GM21723 (cell line): ENCODE measurements at regions not wholly inside any gene's neighbourhood (a gene's known extent, or its start where the extent isn't known, plus 50 kb on each side); places are given as distances from the start of the nearest gene placed in this dataset.

ENCODE experiments used
- ATAC-seq: cut with Tn5 transposase; IDR thresholded peaks from one replicate; pipeline ENCODE4 v1.9.1; 2021; ENCODE audit warnings: mild to moderate bottlenecking, moderate library complexity; ENCODE audit not compliant: unreplicated experiment

GRCh38 chr2:105150231-105150630 lies 91.3 kb upstream of the GPR45 start:
- no peak for ATAC-seq

GRCh38 chr2:105154119-105154818 lies 87.3 kb upstream of the GPR45 start:
- ATAC-seq, result no peak

- ATAC-seq, result no peak
Measured at GRCh38 chr2:105156166-105156565, 85.4 kb upstream of the GPR45 start.

- ATAC-seq, result no peak
Measured at GRCh38 chr2:105158002-105158401, 83.5 kb upstream of the GPR45 start.

- no peak for ATAC-seq
Measured at GRCh38 chr2:105166688-105167087, 74.9 kb upstream of the GPR45 start.

- no peak for ATAC-seq
Measured at GRCh38 chr2:105168543-105168942, 73.0 kb upstream of the GPR45 start.

GRCh38 chr2:105175231-105175630 lies 66.3 kb upstream of the GPR45 start:
- ATAC-seq, result no peak

GRCh38 chr2:105176429-105176828 lies 65.1 kb upstream of the GPR45 start:
- no peak for ATAC-seq

- ATAC-seq, result no peak
Measured at GRCh38 chr2:105177008-105177407, 64.5 kb upstream of the GPR45 start.

GRCh38 chr2:105177536-105178254 lies 63.8 kb upstream of the GPR45 start:
- ATAC-seq, result no peak

- no peak for ATAC-seq
Measured at GRCh38 chr2:105179469-105180372, 61.8 kb upstream of the GPR45 start.

- no peak for ATAC-seq
Measured at GRCh38 chr2:105180491-105180972, 61.0 kb upstream of the GPR45 start.

- no peak for ATAC-seq
Measured at GRCh38 chr2:105181282-105181681, 60.3 kb upstream of the GPR45 start.

GRCh38 chr2:105183555-105184323 lies 57.8 kb upstream of the GPR45 start:
- no peak for ATAC-seq

GRCh38 chr2:105184420-105184819 lies 57.1 kb upstream of the GPR45 start:
- no peak for ATAC-seq

- no peak for ATAC-seq
Measured at GRCh38 chr2:105186967-105187498, 54.5 kb upstream of the GPR45 start.

- no peak for ATAC-seq
Measured at GRCh38 chr2:105187531-105187930, 54.0 kb upstream of the GPR45 start.

- peak; percentile 79 for ATAC-seq
Measured at GRCh38 chr2:105188343-105188742, 53.2 kb upstream of the GPR45 start.
